K562 (cell line): ENCODE measurements at regions not wholly inside any gene's neighbourhood (a gene's known extent, or its start where the extent isn't known, plus 50 kb on each side); places are given as distances from the start of the nearest gene placed in this dataset.

Source experiments
- ATAC-seq: fragments of 200-7000 bp; cut with Tn5 transposase; 3 replicates; pipeline ENCODE4 v1.9.1; 2020; ENCODE audit warnings: moderate library complexity
- BruUV-seq: library from RNA; stranded (reverse); fragments of 400-500 nt; replicated peaks from 2 replicates; lab custom pipeline; 2021; lab: Mats Ljungman, UMichigan
- CTCF ChIA-PET: fragments of 300-600 bp; formaldehyde crosslinking; extraction: SDS; loops from one replicate; lab custom pipeline; 2021; ENCODE audit warnings: low intra/inter-chr PET ratio; lab: Yijun Ruan, JAX
- POLR2A ChIA-PET: fragments of 300-600, 350-650 bp; sonication (Branson Sonifier 250); formaldehyde crosslinking; extraction: SDS; loops from one replicate; lab custom pipeline; 2021; ENCODE audit warnings: antibody characterized with exemption, inconsistent platforms; lab: Yijun Ruan, JAX
- DNase-seq, 4 experiments: peaks; one replicate each; pipeline versions ENCODE4 v3.0.0 to v3.0.0-alpha.2; 2011 to 2018; ENCODE audit warnings: low spot score in 3 of 4, mixed read lengths in 3 of 4; ENCODE audit errors: extremely low read depth in 1 of 4
- FAIRE-seq: peaks from 2 replicates; lab custom pipeline; 2011; peaks lifted over from hg19 to GRCh38; lab: Jason Lieb, UNC
- H2AFZ ChIP-seq: 2 replicates; pipeline ENCODE4 v1.6.0; 2011; ENCODE audit warnings: low read depth, low read length, control low read depth, inconsistent platforms
- H3K27ac ChIP-seq: fragments of 200-600 bp; 3 replicates; pipeline ENCODE4 v1.8.0; 2011; ENCODE audit warnings: low read depth, mild to moderate bottlenecking, control low read depth, inconsistent platforms, low read length, moderate library complexity, mixed read lengths; ENCODE audit errors: extremely low read depth
- H3K27me3 ChIP-seq, 2 experiments: fragments of 300-600 bp in 1 of 2; 2 replicates in 1 of 2; 3 replicates in 1 of 2; pipeline versions ENCODE4 v1.6.0 to v1.8.0; 2011; ENCODE audit warnings: inconsistent platforms in 2 of 2, low read length in 2 of 2, mild to moderate bottlenecking in 1 of 2, mixed read lengths in 1 of 2, moderate library complexity in 1 of 2; ENCODE audit not compliant: control insufficient read depth in 2 of 2, insufficient read depth in 2 of 2
- H3K36me3 ChIP-seq: fragments of 300-600 bp; 3 replicates; pipeline ENCODE4 v1.8.0; 2011; ENCODE audit warnings: mild to moderate bottlenecking, low read length, inconsistent platforms; ENCODE audit not compliant: control insufficient read depth, insufficient read depth
- H3K4me1 ChIP-seq, 2 experiments: fragments of 200-600 bp in 1 of 2; replicated peaks in 1 of 2; 2 replicates in 1 of 2; 3 replicates in 1 of 2; pipeline versions ENCODE4 v1.5.1 to v1.8.0; 2011; ENCODE audit warnings: inconsistent platforms in 2 of 2, low read length in 2 of 2, mild to moderate bottlenecking in 1 of 2, mixed read lengths in 1 of 2, moderate library complexity in 1 of 2; ENCODE audit not compliant: control insufficient read depth in 2 of 2, insufficient read depth in 2 of 2
- H3K4me2 ChIP-seq: 2 replicates; pipeline ENCODE4 v1.6.1; 2011; ENCODE audit warnings: low read length, control low read depth, inconsistent platforms, mixed read lengths; ENCODE audit not compliant: insufficient read depth
- H3K4me3 ChIP-seq: fragments of 200-600 bp; sonication (generic), shearing (Covaris generic); 2 replicates; pipeline ENCODE4 v1.5.1; 2016; ENCODE audit warnings: control low read depth, inconsistent platforms
- H3K79me2 ChIP-seq: fragments of 200-600 bp; 3 replicates; pipeline ENCODE4 v1.8.0; 2011; ENCODE audit warnings: low read length, inconsistent platforms; ENCODE audit not compliant: control insufficient read depth, insufficient read depth
- H3K9ac ChIP-seq, 2 experiments: 2 replicates each; pipeline versions ENCODE4 v1.6.0 to v1.6.1; 2011; ENCODE audit warnings: low read depth in 2 of 2, low read length in 2 of 2, control low read depth in 1 of 2, inconsistent platforms in 1 of 2, mild to moderate bottlenecking in 1 of 2, mixed read lengths in 1 of 2; ENCODE audit not compliant: insufficient read depth in 1 of 2
- H3K9me1 ChIP-seq: one replicate; pipeline ENCODE4 v1.6.0; 2011; ENCODE audit warnings: inconsistent platforms, mild to moderate bottlenecking, low read length, moderate library complexity; ENCODE audit not compliant: control insufficient read depth, insufficient read depth
- H3K9me3 ChIP-seq: replicated peaks from 2 replicates; pipeline ENCODE4 v1.5.1; 2011; ENCODE audit warnings: low read depth, low read length, inconsistent platforms; ENCODE audit not compliant: control insufficient read depth, insufficient read depth
- H4K20me1 ChIP-seq: replicated peaks from 2 replicates; pipeline ENCODE4 v1.6.1; 2011; ENCODE audit warnings: low read length, inconsistent platforms, mixed read lengths; ENCODE audit not compliant: control insufficient read depth, insufficient read depth
- BRD9 ChIP-seq: fragments of 450-650 bp; IDR thresholded peaks from 2 replicates; pipeline ENCODE4 v1.6.1; 2018; ENCODE audit warnings: low read depth; ENCODE audit not compliant: partially characterized antibody
- CBFB ChIP-seq: sonication (generic); formaldehyde crosslinking; IDR thresholded peaks from 2 replicates; pipeline ENCODE4 v1.4.0; 2020; ENCODE audit warnings: mild to moderate bottlenecking, missing genetic modification reagents
- E2F3 ChIP-seq: fragments of 250-450 bp; sonication (Bioruptor Pico); IDR thresholded peaks from 2 replicates; pipeline ENCODE4 v1.4.0; 2020; ENCODE audit warnings: mild to moderate bottlenecking
- HOXB6 ChIP-seq: fragments of 250-450 bp; sonication (Bioruptor Pico); IDR thresholded peaks from 2 replicates; pipeline ENCODE4 v1.5.1; 2022; ENCODE audit warnings: mild to moderate bottlenecking, borderline replicate concordance
- KHSRP ChIP-seq: fragments of 450-650 bp; IDR thresholded peaks from 2 replicates; pipeline ENCODE4 v1.6.1; 2017
- MEIS2 ChIP-seq: fragments of 450-650 bp; IDR thresholded peaks from 2 replicates; pipeline ENCODE4 v1.6.1; 2014; ENCODE audit warnings: mild to moderate bottlenecking; ENCODE audit not compliant: partially characterized antibody
- NFIX ChIP-seq: fragments of 250-450 bp; sonication (Bioruptor Pico); IDR thresholded peaks from 2 replicates; pipeline ENCODE4 v1.4.0; 2020; ENCODE audit warnings: low read depth, mild to moderate bottlenecking, moderate library complexity
- RB1 ChIP-seq: fragments of 450-650 bp; IDR thresholded peaks from 2 replicates; pipeline ENCODE4 v1.6.1; 2017; ENCODE audit warnings: low read depth, mild to moderate bottlenecking
- RFX1 ChIP-seq: fragments of 450-650 bp; IDR thresholded peaks from 2 replicates; pipeline ENCODE4 v1.6.1; 2016; ENCODE audit warnings: mild to moderate bottlenecking, moderate library complexity
- RFX7 ChIP-seq: fragments of 250-450 bp; sonication (Bioruptor Pico); IDR thresholded peaks from 2 replicates; pipeline ENCODE4 v1.5.1; 2021; ENCODE audit warnings: mild to moderate bottlenecking
- SP1 ChIP-seq: sonication (generic); formaldehyde crosslinking; IDR thresholded peaks from 2 replicates; pipeline ENCODE4 v1.8.1; 2022; ENCODE audit warnings: mild to moderate bottlenecking, missing genetic modification reagents
- ZFP30 ChIP-seq: fragments of 250-450 bp; sonication (Bioruptor Pico); IDR thresholded peaks from 2 replicates; pipeline ENCODE4 v1.8.0; 2022; ENCODE audit warnings: moderate library complexity, mild to moderate bottlenecking, inconsistent platforms, borderline replicate concordance
- ZNF282 ChIP-seq: sonication (generic); formaldehyde crosslinking; IDR thresholded peaks from 2 replicates; pipeline ENCODE4 v1.8.1; 2023; ENCODE audit warnings: missing genetic modification reagents
- ZNF311 ChIP-seq: fragments of 250-450 bp; sonication (Bioruptor Pico); IDR thresholded peaks from 2 replicates; pipeline ENCODE4 v1.4.0; 2020; ENCODE audit warnings: mild to moderate bottlenecking, moderate library complexity
- WGBS: fragments of 100-300 bp; shearing (Covaris generic); methylation state at CpG from one replicate; pipeline ENCODE4 v1.1.6; 2016; ENCODE audit warnings: low coverage, mixed read lengths; ENCODE audit not compliant: insufficient coverage; ENCODE audit errors: missing lambda C conversion rate; 5-methylcytosine and 5-hydroxymethylcytosine counted together
- in situ Hi-C: fragments of 300-500 bp; cut with MboI; formaldehyde crosslinking; loops from 4 replicates; pipeline ENCODE4 v1.15.0; 2018; ENCODE audit warnings: inconsistent platforms, mixed read lengths
- intact Hi-C: fragments of 100-400 bp; cut with micrococcal nuclease; formaldehyde crosslinking; loops from 2 replicates; pipeline ENCODE4 v1.14.2; 2022
- TF ChIP-seq, protein P1 (sequence below): sonication (generic); formaldehyde crosslinking; IDR thresholded peaks from 2 replicates; pipeline ENCODE4 v1.8.1; 2023; ENCODE audit warnings: mild to moderate bottlenecking, missing genetic modification reagents
- TF ChIP-seq, protein P2 (sequence below): fragments of 450-650 bp; formaldehyde crosslinking; IDR thresholded peaks from 2 replicates; pipeline ENCODE4 v1.4.0; 2020; ENCODE audit warnings: mild to moderate bottlenecking, moderate library complexity
- TF ChIP-seq, protein P3 (sequence below): fragments of 250-450 bp; sonication (Bioruptor Pico); IDR thresholded peaks from 2 replicates; pipeline ENCODE4 v1.9.0; 2021; ENCODE audit warnings: mild to moderate bottlenecking

DNA sequence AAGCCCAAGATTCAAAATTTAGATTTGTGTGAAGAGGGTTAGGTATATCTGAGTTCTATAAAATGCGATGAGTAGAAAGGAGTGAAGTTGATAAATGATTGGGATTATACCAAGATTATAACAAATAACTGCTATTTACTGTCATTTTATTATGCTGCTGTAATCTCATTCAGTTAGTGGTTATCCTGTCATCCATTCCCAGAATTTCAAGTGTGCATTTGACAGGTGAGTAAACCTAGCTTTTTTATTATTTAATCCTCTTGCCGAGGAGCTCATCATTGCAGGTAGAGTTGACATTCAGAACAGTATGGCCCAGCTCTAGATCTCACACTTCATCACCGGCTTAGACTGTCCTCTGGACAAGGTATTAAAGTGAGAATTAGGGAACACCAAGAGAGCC, 1146.2 kb downstream of the CDH11 start:
- H3K4me1 ChIP-seq = no peaks in the 10 kb centered on the region
- no peaks in the 10 kb centered on the region for H3K36me3 ChIP-seq
- FAIRE-seq (no peak), DNase-seq (no peak), ATAC-seq (no peak)
- no peaks in the 10 kb centered on the region for H4K20me1 ChIP-seq
- WGBS = 3% methylated on average over 3 of the region's 3 CpGs
- no TSS peak for BruUV-seq
- no peak overlapping the region for H3K9ac ChIP-seq
- intact Hi-C loops = no loop called here
- TF ChIP-seq, protein P1, sequence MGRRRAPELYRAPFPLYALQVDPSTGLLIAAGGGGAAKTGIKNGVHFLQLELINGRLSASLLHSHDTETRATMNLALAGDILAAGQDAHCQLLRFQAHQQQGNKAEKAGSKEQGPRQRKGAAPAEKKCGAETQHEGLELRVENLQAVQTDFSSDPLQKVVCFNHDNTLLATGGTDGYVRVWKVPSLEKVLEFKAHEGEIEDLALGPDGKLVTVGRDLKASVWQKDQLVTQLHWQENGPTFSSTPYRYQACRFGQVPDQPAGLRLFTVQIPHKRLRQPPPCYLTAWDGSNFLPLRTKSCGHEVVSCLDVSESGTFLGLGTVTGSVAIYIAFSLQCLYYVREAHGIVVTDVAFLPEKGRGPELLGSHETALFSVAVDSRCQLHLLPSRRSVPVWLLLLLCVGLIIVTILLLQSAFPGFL (CRISPR knock-in tag) = no peak
- TF ChIP-seq E2F3 (CRISPR knock-in tag) (no peak), RFX7 (no peak), HOXB6 (CRISPR knock-in tag) (no peak), MEIS2 (no peak), SP1 (CRISPR knock-in tag) (no peak), RFX1 (no peak), BRD9 (no peak), CBFB (no peak), ZFP30 (CRISPR knock-in tag) (no peak), ZNF282 (no peak), RB1 (no peak), NFIX (CRISPR knock-in tag) (no peak), ZNF311 (CRISPR knock-in tag) (no peak), KHSRP (no peak)
- TF ChIP-seq, protein P2, sequence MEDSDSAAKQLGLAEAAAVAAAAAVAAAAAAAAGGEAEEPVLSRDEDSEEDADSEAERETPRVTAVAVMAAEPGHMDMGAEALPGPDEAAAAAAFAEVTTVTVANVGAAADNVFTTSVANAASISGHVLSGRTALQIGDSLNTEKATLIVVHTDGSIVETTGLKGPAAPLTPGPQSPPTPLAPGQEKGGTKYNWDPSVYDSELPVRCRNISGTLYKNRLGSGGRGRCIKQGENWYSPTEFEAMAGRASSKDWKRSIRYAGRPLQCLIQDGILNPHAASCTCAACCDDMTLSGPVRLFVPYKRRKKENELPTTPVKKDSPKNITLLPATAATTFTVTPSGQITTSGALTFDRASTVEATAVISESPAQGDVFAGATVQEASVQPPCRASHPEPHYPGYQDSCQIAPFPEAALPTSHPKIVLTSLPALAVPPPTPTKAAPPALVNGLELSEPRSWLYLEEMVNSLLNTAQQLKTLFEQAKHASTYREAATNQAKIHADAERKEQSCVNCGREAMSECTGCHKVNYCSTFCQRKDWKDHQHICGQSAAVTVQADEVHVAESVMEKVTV (CRISPR knock-in tag) = no peak
- TF ChIP-seq, protein P3, sequence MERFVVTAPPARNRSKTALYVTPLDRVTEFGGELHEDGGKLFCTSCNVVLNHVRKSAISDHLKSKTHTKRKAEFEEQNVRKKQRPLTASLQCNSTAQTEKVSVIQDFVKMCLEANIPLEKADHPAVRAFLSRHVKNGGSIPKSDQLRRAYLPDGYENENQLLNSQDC (CRISPR knock-in tag) = no peak
- no peak overlapping the region for H3K27ac ChIP-seq
- H3K27me3 ChIP-seq = no peaks in the 10 kb centered on the region
- H3K9me1 ChIP-seq = no peaks in the 10 kb centered on the region
- no peak overlapping the region for H3K4me3 ChIP-seq
- CTCF ChIA-PET = no interaction called here
- POLR2A ChIA-PET = interaction anchor here (0.6 kb wide), 1 partner anchor 86 kb away, joined by 5 read pairs; no protein-coding TSS in a partner anchor
- in situ Hi-C loops = no loop called here
- no peak overlapping the region for H2AFZ ChIP-seq
- no peaks in the 10 kb centered on the region for H3K9me3 ChIP-seq
- H3K79me2 ChIP-seq = no peaks in the 10 kb centered on the region
- H3K4me2 ChIP-seq = no peak overlapping the region
